IPS-15b (cell line): ENCODE measurements at regions not wholly inside any gene's neighbourhood (a gene's known extent, or its start where the extent isn't known, plus 50 kb on each side); places are given as distances from the start of the nearest gene placed in this dataset.
"Not testable (repeated sequence)": the region's sequence is repeated elsewhere in the genome, so short reads cannot be mapped to it uniquely, and the experiment has no call there.

Experiments used
- H3K27me3 ChIP-seq: one replicate; pipeline ENCODE4 v1.6.1; 2013; ENCODE audit warnings: low read length; ENCODE audit not compliant: control insufficient read depth, insufficient read depth
- H3K36me3 ChIP-seq: one replicate; pipeline ENCODE4 v1.6.1; 2013; ENCODE audit warnings: low read length; ENCODE audit not compliant: control insufficient read depth, insufficient read depth
- H3K4me1 ChIP-seq: one replicate; pipeline ENCODE4 v1.6.1; 2013; ENCODE audit warnings: mild to moderate bottlenecking, low read length; ENCODE audit not compliant: control insufficient read depth, insufficient read depth
- H3K4me3 ChIP-seq: one replicate; pipeline ENCODE4 v1.5.1; 2013; ENCODE audit warnings: low read depth, low read length
- H3K9ac ChIP-seq: one replicate; pipeline ENCODE4 v1.6.1; 2013; ENCODE audit warnings: low read depth, mild to moderate bottlenecking, low read length
- H3K9me3 ChIP-seq: one replicate; pipeline ENCODE4 v1.6.1; 2013; ENCODE audit warnings: mild to moderate bottlenecking, low read length; ENCODE audit not compliant: control insufficient read depth, insufficient read depth

DNA sequence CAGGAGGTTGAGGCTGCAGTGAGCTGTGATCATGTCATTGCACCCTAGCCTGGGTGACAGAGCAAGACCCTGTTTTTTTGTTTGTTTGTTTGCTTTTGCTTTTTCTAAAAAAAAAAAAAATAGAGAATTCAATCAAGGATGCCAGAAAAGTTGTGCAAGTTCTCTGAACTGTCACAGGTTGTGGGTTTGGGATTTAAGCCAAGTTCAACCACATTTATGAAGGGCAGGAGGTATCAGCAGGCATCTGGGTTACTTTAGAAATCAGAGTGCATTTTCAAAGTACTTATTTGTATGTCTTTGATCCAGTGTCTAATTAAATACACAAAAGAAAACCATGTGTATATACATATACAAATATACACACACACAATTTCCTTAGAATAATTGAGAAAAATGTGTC is 151.2 kb upstream of the MINDY3 start:
- Histone ChIP-seq H3K27me3 (no peaks in the 10 kb centered on the region), H3K4me3 (no peak overlapping the region), H3K36me3 (no peaks in the 10 kb centered on the region), H3K9ac (no peak overlapping the region), H3K4me1 (no peaks in the 10 kb centered on the region), H3K9me3 (no peaks in the 10 kb centered on the region)

DNA sequence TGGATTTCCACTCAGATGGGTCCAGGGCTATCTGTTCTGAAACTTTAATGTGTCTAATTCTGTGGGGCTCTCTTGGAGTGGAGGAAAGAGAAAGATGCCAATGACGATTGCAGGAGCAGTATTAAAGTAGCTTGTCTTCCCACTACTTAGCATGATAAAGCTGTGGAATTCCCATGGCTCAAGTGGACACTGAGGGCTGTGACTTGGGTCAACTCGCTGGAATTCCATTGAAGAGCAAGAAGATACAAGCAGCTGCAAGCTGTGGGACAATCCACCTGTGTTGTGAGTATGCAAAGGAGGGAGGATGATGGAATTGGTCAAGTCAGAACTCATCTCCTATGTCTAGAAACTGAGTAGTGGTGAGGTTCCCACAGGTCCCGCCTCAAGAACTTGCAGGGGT is 154.2 kb upstream of the MINDY3 start:
- H3K27me3 ChIP-seq = no peaks in the 10 kb centered on the region
- no peaks in the 10 kb centered on the region for H3K4me1 ChIP-seq
- H3K36me3 ChIP-seq = no peaks in the 10 kb centered on the region
- no peak overlapping the region for H3K9ac ChIP-seq
- no peak overlapping the region for H3K4me3 ChIP-seq
- H3K9me3 ChIP-seq = no peaks in the 10 kb centered on the region

DNA sequence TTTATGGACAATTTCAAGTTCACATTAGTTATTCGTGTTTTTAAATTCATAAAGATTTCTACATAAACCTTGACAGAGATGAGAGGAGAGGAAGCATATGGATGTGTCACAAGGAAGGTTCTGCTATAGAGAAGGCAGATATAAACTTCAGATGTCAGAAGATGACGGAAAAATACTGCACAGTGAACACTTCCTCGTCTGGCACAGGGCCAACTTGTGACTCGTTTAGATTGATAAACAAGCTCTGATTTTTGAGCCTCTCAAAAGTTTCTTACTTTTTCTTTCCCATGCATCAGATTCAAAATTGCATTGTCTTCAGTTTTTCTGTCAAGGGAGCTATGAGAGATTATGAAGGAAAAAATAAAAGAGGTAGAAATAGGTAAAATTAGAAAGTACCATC is 156.4 kb upstream of the MINDY3 start:
- Histone ChIP-seq H3K27me3 (no peaks in the 10 kb centered on the region), H3K9me3 (no peaks in the 10 kb centered on the region), H3K9ac (no peak overlapping the region), H3K4me1 (no peaks in the 10 kb centered on the region), H3K36me3 (no peaks in the 10 kb centered on the region), H3K4me3 (no peak overlapping the region)

DNA sequence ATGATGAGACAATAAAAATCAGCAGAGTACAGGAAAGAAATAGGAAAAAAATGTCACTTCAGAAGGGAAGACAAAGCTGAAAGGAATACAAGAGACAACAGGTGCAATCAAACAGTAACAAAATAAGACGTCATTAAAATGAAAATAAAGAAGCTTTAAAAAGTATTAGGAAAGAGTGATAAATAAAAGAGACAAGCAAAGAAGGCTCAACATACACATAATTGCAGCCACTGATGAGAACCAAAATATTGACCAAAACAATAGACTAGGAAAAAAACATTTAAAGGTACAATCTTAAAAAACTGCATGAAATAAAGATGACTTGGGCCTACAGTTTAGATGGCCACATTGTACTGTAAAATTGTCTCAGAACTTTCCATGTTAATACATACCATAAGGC is 160.5 kb upstream of the MINDY3 start:
- Histone ChIP-seq H3K27me3 (no peaks in the 10 kb centered on the region), H3K4me1 (no peaks in the 10 kb centered on the region), H3K9ac (no peak overlapping the region), H3K9me3 (no peaks in the 10 kb centered on the region), H3K36me3 (no peaks in the 10 kb centered on the region), H3K4me3 (no peak overlapping the region)

DNA sequence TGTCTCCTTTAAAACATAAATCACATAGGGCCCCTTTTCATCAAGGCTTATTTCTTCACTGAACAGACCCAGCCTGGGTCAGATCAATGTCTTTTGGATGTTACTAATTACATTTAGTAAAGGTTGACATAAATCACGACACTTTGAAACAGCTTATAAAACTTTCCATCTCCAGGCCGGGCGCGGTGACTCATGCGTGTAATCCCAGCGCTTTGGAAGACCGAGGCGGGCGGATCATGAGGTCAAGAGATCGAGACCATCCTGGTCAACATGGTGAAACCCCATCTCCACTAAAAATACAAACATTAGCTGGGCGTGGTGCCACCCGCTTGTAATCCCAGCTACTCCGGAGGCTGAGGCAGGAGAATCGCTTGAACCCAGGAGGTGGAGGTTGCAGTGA is 166.5 kb upstream of the MINDY3 start:
- not testable (repeated sequence) for H3K36me3 ChIP-seq, H3K4me1 ChIP-seq, H3K9ac ChIP-seq, H3K4me3 ChIP-seq, H3K9me3 ChIP-seq, H3K27me3 ChIP-seq

DNA sequence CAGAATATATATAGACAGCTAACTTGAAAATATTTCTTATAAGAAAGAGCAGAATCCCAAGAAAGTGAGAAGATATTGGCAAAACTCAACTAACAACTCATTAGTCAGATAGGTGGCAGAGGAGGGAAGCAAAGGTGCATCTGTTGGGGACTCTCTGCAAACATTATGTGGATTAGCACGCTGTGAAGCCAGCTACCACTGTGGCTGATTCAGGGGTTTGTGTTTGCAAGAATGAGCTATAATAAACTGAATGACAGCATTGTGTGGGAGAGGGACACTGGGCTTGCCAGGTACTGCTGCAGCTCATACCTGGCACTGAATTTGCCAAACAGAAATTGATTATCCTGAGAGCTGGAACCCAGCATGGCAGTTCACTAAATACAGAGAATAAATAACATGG is 170.3 kb upstream of the MINDY3 start:
- Histone ChIP-seq H3K9ac (no peak overlapping the region), H3K9me3 (no peaks in the 10 kb centered on the region), H3K36me3 (no peaks in the 10 kb centered on the region), H3K4me1 (no peaks in the 10 kb centered on the region), H3K27me3 (no peaks in the 10 kb centered on the region), H3K4me3 (no peak overlapping the region)

DNA sequence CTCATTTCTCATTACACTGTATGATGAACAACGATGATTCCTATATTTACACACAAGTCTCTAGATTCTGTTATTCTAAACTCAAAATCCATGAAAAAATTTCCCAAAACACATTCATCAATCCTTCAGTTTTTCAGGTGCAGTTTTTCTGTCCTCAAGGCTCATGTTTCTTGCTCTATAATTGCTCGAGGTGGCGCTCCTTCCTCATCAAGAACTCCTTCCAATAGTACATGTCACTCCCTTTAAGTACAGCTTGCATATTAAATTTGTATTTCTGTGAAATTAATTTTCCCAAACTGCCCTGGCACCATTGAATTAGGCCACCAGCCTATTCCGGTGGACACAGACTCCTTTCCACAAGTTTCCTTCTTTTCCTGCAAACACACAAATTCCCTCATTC is 188.7 kb upstream of the MINDY3 start:
- Histone ChIP-seq H3K9ac (no peak overlapping the region), H3K27me3 (no peaks in the 10 kb centered on the region), H3K36me3 (no peaks in the 10 kb centered on the region), H3K4me3 (no peak overlapping the region), H3K9me3 (no peaks in the 10 kb centered on the region), H3K4me1 (no peaks in the 10 kb centered on the region)

DNA sequence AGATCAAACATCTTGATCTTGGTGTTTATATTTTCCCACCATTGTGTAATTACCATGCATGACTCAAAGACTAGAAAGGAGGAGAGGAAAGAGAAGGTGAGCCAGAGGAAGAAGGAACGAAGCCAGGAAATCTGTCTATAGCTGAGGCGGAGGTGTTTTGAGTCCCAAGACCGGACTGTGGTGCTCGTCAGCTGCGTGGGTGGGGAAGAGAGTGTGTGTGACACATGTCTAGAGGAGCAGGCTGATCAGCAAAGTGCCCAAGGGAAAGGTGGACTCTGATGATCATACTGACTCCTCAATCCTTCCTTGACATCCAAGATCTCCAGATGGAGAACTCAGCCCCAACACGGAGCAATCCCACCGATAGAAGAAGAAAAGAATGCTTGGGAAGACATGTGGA is 189.5 kb upstream of the MINDY3 start:
- Histone ChIP-seq H3K36me3 (no peaks in the 10 kb centered on the region), H3K9me3 (no peaks in the 10 kb centered on the region), H3K27me3 (no peaks in the 10 kb centered on the region), H3K4me3 (no peak overlapping the region), H3K9ac (no peak overlapping the region), H3K4me1 (no peaks in the 10 kb centered on the region)

DNA sequence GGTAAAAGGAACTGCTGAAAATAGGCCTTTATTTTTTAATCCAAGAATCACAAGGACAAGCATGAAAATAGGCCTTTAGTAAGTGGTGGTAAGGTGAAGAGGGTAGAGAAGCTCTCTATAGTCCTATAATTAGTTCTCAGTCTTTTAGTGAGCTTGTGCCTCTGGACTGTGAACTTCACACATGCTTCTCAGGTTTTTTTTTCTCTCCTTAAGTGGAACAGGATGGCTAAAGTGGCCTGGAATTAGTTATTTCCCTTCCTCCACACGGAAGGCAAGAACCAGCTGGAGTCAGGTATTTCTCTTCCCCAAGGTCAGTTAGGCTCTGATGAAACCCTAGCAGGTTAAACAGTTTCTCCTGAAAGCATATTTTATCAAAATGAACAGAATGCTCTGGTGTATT is 203.0 kb upstream of the MINDY3 start:
- Histone ChIP-seq H3K9ac (no peak overlapping the region), H3K4me3 (no peak overlapping the region), H3K36me3 (no peaks in the 10 kb centered on the region), H3K4me1 (no peaks in the 10 kb centered on the region), H3K9me3 (no peaks in the 10 kb centered on the region), H3K27me3 (no peaks in the 10 kb centered on the region)

DNA sequence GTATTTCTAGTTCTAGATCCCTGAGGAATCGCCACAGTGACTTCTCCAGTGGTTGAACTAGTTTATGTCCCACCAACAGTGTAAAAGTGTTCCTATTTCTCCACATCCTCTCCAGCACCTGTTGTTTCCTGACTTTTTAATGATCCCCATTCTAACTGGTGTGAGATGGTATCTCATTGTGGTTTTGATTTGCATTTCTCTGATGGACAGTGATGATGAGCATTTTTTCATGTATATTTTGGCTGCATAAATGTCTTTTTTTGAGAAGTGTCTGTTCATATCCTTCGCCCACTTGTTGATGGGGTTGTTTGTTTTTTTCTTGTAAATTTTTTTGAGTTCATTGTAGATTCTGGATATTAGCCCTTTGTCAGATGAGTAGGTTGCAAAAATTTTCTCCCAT is 223.2 kb upstream of the MINDY3 start:
- H3K36me3 ChIP-seq, H3K9ac ChIP-seq, H3K4me1 ChIP-seq, H3K27me3 ChIP-seq, H3K9me3 ChIP-seq, H3K4me3 ChIP-seq: not testable (repeated sequence)

DNA sequence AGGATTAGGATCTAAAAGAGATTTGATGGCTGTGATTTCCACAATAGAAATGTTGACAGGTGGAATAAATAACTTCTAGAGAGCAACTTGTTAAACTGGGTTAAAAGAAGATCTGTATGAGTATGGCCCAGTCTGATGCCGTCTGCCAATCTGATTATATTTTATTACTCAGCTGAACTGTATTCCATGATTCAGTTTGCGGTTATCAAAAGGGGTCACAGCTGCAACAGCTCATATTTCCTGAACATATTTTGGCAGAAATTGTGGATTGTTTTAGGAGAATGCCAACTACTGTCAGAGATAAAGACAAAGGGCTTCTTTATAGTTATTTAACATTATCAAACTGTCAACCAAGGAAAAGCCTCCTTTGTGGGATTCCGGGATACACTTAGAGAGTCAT is 244.8 kb upstream of the MINDY3 start:
- Histone ChIP-seq H3K9me3 (no peaks in the 10 kb centered on the region), H3K36me3 (no peaks in the 10 kb centered on the region), H3K4me1 (no peaks in the 10 kb centered on the region), H3K27me3 (no peaks in the 10 kb centered on the region), H3K4me3 (no peak overlapping the region), H3K9ac (no peak overlapping the region)

DNA sequence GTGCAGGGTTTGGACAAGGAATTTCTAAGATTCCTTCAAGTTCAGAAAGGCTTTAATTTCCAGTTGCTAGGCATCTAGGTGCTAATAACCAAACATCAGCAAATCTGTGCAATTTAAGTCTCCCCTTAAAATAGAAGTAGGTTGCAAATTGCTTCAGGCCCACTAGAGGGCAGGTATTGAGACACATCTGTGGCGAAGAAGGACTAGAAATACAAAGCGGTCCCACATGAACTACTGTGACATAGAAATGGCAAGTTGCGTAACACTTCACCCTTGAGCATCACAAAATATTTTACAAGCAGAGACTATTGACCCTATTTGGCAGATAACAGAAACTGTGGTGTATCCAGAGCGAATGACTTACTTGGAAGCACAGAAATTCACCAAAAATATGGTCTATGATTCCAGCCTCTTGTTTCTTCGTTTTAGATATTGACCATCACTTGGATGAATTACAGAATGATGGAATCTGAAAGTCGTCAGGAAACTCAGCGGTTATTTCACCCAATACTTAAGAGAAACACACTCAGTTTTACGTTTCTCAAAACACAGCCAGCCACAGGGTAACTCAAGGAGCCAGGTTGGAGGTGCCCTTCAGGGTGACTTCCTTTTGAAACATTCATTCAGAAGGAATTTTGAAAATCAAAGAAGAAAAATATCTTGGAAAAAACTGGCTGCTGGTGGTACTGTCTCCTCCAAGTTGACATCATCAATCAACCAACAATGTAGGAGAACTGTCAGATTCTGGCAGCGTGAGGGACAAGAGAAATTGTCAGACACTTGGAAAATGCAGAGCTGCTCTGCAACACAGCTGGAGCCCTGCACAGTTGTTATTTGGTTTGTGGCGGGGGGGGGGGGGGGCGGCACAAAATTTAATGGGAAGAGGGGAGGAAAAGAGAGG is 256.3 kb upstream of the MINDY3 start:
- Histone ChIP-seq H3K9ac (no peak overlapping the region), H3K27me3 (no peaks in the 10 kb centered on the region), H3K4me1 (no peaks in the 10 kb centered on the region), H3K36me3 (no peaks in the 10 kb centered on the region), H3K4me3 (no peak overlapping the region), H3K9me3 (no peaks in the 10 kb centered on the region)
